Mucosa of descending colon (tissue), 3 donors: ENCODE measurements at regions not wholly inside any gene's neighbourhood (a gene's known extent, or its start where the extent isn't known, plus 50 kb on each side); places are given as distances from the start of the nearest gene placed in this dataset.
"Not testable (repeated sequence)": the region's sequence is repeated elsewhere in the genome, so short reads cannot be mapped to it uniquely, and the experiment has no call there.

Experiments
- ATAC-seq: fragments of 200-7000 bp; cut with Tn5 transposase; one replicate; pipeline ENCODE4 v1.9.1; 2020; ENCODE audit warnings: mild to moderate bottlenecking, moderate library complexity
- DNase-seq, 3 donors: peaks; one replicate each; pipeline ENCODE4 v3.0.0-alpha.2; 2020
- H3K36me3 ChIP-seq: fragments of 200-600 bp; one replicate; pipeline ENCODE4 v1.8.0; 2021; ENCODE audit warnings: low read depth, mild to moderate bottlenecking
- H3K4me1 ChIP-seq: fragments of 200-600 bp; one replicate; pipeline ENCODE4 v1.8.0; 2021; ENCODE audit warnings: low read depth, mild to moderate bottlenecking
- H3K4me3 ChIP-seq: fragments of 200-600 bp; one replicate; pipeline ENCODE4 v1.8.0; 2021; ENCODE audit warnings: mild to moderate bottlenecking
- H3K9me3 ChIP-seq: fragments of 200-600 bp; one replicate; pipeline ENCODE4 v1.8.0; 2021; ENCODE audit warnings: mild to moderate bottlenecking
- intact Hi-C, 2 donors: fragments of 100-400 bp; cut with DNase I in 1 of 2; cut with micrococcal nuclease in 1 of 2; formaldehyde crosslinking; loops; one replicate each; pipeline versions ENCODE4 v1.11.0 to v1.11.1; 2022; cut with DNase I, micrococcal nuclease
- TF ChIP-seq, protein P1 (sequence below): fragments of 200-600 bp; IDR thresholded peaks from one replicate; pipeline ENCODE4 v1.8.0; 2022; ENCODE audit warnings: antibody characterized with exemption, mild to moderate bottlenecking
- donor health status: DM: no; HTN: no; CAD: no; lungs with moderate emphysema.
- donor health status: DM: no; HTN: no; CAD: no.
- donor health status: DM: no; HTN: yes; CAD: no.

- no peak for ATAC-seq
- TF ChIP-seq, protein P1, sequence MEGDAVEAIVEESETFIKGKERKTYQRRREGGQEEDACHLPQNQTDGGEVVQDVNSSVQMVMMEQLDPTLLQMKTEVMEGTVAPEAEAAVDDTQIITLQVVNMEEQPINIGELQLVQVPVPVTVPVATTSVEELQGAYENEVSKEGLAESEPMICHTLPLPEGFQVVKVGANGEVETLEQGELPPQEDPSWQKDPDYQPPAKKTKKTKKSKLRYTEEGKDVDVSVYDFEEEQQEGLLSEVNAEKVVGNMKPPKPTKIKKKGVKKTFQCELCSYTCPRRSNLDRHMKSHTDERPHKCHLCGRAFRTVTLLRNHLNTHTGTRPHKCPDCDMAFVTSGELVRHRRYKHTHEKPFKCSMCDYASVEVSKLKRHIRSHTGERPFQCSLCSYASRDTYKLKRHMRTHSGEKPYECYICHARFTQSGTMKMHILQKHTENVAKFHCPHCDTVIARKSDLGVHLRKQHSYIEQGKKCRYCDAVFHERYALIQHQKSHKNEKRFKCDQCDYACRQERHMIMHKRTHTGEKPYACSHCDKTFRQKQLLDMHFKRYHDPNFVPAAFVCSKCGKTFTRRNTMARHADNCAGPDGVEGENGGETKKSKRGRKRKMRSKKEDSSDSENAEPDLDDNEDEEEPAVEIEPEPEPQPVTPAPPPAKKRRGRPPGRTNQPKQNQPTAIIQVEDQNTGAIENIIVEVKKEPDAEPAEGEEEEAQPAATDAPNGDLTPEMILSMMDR: no peak
- no peaks in the 10 kb centered on the region for H3K9me3 ChIP-seq
- intact Hi-C loops: no loop called here
- no peaks in the 10 kb centered on the region for H3K36me3 ChIP-seq
- DNase-seq: no peak
- no peak overlapping the region for H3K4me3 ChIP-seq
- no peaks in the 10 kb centered on the region for H3K4me1 ChIP-seq
Observed at GRCh38 chr2:143839456-143839855, 680.5 kb downstream of the ZEB2 start.

DNA sequence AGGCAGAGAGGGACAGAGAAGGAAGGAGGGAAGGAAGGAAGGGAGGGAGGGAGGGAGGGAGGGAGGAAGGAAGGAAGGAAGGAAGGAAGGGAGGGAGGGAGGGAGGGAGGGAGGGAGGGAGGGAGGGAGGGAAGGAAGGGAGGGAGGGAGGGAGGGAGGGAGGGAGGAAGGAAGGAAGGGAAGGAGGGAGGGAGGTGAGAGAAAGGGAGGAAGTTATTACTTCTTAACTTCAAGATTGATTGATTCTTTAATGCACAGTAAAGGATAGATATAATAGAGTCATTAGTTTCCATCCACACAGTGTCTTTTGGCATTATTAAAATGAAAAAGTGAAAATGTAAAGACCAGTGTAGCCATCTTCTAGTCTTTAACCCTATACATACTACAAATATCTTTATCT is 682.9 kb downstream of the ZEB2 start:
- H3K9me3 ChIP-seq, intact Hi-C loops, DNase-seq, H3K4me1 ChIP-seq, H3K36me3 ChIP-seq, H3K4me3 ChIP-seq, ATAC-seq: not testable (repeated sequence)

DNA sequence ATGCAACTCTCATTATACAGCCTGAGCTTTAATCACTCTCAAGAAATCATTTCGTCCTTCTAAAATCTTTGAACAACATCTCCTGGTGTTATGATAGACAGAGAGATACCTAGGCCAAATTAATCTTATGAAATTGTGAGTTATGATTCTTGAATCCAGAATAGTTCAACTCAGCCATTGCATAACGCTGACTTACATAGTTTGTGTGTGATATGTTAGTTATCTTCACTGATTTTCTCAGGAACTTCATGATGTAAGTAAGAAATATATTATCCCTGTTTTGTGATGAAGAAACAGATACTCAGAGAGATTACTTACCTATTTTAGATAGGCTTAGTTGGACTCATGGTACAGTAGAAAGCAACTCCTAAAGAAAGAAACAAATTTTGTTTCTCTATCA is 684.4 kb downstream of the ZEB2 start:
- TF ChIP-seq, protein P1: no peak
- H3K4me1 ChIP-seq: no peaks in the 10 kb centered on the region
- intact Hi-C loops: no loop called here
- H3K9me3 ChIP-seq: no peaks in the 10 kb centered on the region
- no peak overlapping the region for H3K4me3 ChIP-seq
- no peak for ATAC-seq
- no peaks in the 10 kb centered on the region for H3K36me3 ChIP-seq
- no peak for DNase-seq

GRCh38 chr2:143833015-143833660 is 686.8 kb downstream of the ZEB2 start:
- H3K4me3 ChIP-seq: no peak overlapping the region
- DNase-seq (no peak), ATAC-seq (no peak)
- no peaks in the 10 kb centered on the region for H3K36me3 ChIP-seq
- TF ChIP-seq, protein P1: no peak
- no peaks in the 10 kb centered on the region for H3K9me3 ChIP-seq
- intact Hi-C loops: no loop called here
- no peaks in the 10 kb centered on the region for H3K4me1 ChIP-seq

GRCh38 chr2:143830476-143830875 is 689.4 kb downstream of the ZEB2 start:
- TF ChIP-seq, protein P1: no peak
- Histone ChIP-seq H3K4me1 (no peaks in the 10 kb centered on the region), H3K4me3 (no peak overlapping the region), H3K36me3 (no peaks in the 10 kb centered on the region), H3K9me3 (no peaks in the 10 kb centered on the region)
- ATAC-seq (no peak), DNase-seq (no peak)
- intact Hi-C loops: no loop called here

DNA sequence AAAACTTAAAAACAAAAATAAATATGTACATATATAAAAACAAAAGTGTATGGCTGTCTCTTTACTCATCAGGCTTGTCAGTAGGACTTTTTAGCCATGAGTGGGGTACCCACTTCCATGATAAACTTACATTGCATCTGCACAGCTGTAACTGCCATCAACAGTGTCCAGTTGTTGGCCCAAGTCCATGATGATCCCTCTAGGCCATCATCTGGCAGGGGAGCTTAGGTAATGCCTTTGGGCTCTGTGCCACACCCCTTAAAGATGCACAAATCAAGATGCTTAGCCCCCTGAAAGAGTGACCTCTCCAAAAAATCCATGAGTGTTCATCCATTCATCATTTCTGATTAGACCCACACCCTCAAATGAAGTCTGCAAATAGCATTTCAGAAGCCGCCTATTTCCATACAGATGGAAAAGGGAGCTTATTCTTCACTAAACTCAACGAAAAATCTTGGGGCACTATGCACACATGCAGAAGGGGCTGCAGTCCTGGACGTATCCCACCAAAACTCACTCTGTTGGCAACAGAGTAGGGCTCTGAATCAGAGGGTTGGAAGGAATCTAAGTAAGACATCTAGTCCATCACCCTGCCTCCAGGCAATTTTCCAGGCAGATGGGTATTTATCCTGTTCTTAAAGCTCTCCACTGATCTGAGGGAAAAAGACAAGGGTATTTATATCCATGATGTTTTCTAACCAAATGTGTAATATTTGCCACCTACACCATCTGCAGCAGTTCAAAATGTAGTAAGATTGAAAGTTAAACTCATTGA is 691.0 kb downstream of the ZEB2 start:
- no peak for DNase-seq
- Histone ChIP-seq H3K4me3 (no peak overlapping the region), H3K9me3 (no peaks in the 10 kb centered on the region), H3K4me1 (no peaks in the 10 kb centered on the region), H3K36me3 (no peaks in the 10 kb centered on the region)
- TF ChIP-seq, protein P1: no peak
- ATAC-seq: no peak
- intact Hi-C loops: no loop called here
